ENCODE measurements at regions not wholly inside any gene's neighbourhood (a gene's known extent, or its start where the extent isn't known, plus 50 kb on each side); places are given as distances from the start of the nearest gene placed in this dataset.
"Not testable (repeated sequence)": the region's sequence is repeated elsewhere in the genome, so short reads cannot be mapped to it uniquely, and the experiment has no call there.

- DNase-seq; intact Hi-C loops (cut with DNase I); ATAC-seq (ENCODE audit: poor library complexity): not testable (repeated sequence)
Observed at GRCh38 chr4:118574251-118574913, 110.8 kb upstream of the METTL14 start.

GRCh38 chr4:118575057-118575456, 110.1 kb upstream of the METTL14 start:
- peak; percentile 82 for ATAC-seq (ENCODE audit: poor library complexity)
- DNase-seq; intact Hi-C loops (cut with DNase I): not testable (repeated sequence)

- ATAC-seq (ENCODE audit: poor library complexity); intact Hi-C loops (cut with DNase I); DNase-seq: not testable (repeated sequence)
Observed at GRCh38 chr4:118575726-118576125, 109.5 kb upstream of the METTL14 start.

GRCh38 chr4:118576709-118577219, 108.4 kb upstream of the METTL14 start:
- ATAC-seq (ENCODE audit: poor library complexity); intact Hi-C loops (cut with DNase I): not testable (repeated sequence)

GRCh38 chr4:118585015-118585414, 100.2 kb upstream of the METTL14 start:
- ATAC-seq (ENCODE audit: poor library complexity) (no peak), DNase-seq (no peak)
- intact Hi-C loops (cut with DNase I) = no loop called here

More at GRCh38 chr4:118576709-118577219, 108.4 kb upstream of the METTL14 start:
- DNase-seq = not testable (repeated sequence)

GRCh38 chr4:118586357-118586790, 98.8 kb upstream of the METTL14 start:
- intact Hi-C loops (cut with DNase I) = no loop called here
- DNase-seq = peak; percentile 78
- peak; percentile 85 for ATAC-seq (ENCODE audit: poor library complexity)

GRCh38 chr4:118587116-118587831, 97.9 kb upstream of the METTL14 start:
- ATAC-seq (ENCODE audit: poor library complexity) (no peak), DNase-seq (no peak)
- intact Hi-C loops (cut with DNase I) = no loop called here

GRCh38 chr4:118587946-118588345, 97.2 kb upstream of the METTL14 start:
- ATAC-seq (ENCODE audit: poor library complexity) (no peak), DNase-seq (no peak)
- intact Hi-C loops (cut with DNase I) = no loop called here

- ATAC-seq (ENCODE audit: poor library complexity) = no peak
- no peak for DNase-seq
- intact Hi-C loops (cut with DNase I) = no loop called here
Observed at GRCh38 chr4:118589471-118590055, 95.6 kb upstream of the METTL14 start.

GRCh38 chr4:118591339-118592046, 93.7 kb upstream of the METTL14 start:
- peak; percentile 95 for DNase-seq
- peak; percentile 99 for ATAC-seq (ENCODE audit: poor library complexity)
- intact Hi-C loops (cut with DNase I) = not testable (repeated sequence)

- intact Hi-C loops (cut with DNase I); DNase-seq; ATAC-seq (ENCODE audit: poor library complexity): not testable (repeated sequence)
Observed at GRCh38 chr4:118592289-118592688, 92.9 kb upstream of the METTL14 start.

- not testable (repeated sequence) for DNase-seq; ATAC-seq (ENCODE audit: poor library complexity)
Observed at GRCh38 chr4:118595883-118596282, 89.3 kb upstream of the METTL14 start.

GRCh38 chr4:118625097-118625496, 60.1 kb upstream of the METTL14 start:
- DNase-seq; intact Hi-C loops (cut with DNase I); ATAC-seq (ENCODE audit: poor library complexity): not testable (repeated sequence)

More at GRCh38 chr4:118595883-118596282, 89.3 kb upstream of the METTL14 start:
- intact Hi-C loops (cut with DNase I) = not testable (repeated sequence)

GRCh38 chr4:118629697-118630096, 55.5 kb upstream of the METTL14 start:
- DNase-seq; intact Hi-C loops (cut with DNase I); ATAC-seq (ENCODE audit: poor library complexity): not testable (repeated sequence)

GRCh38 chr4:118630897-118631296, 54.3 kb upstream of the METTL14 start:
- DNase-seq; ATAC-seq (ENCODE audit: poor library complexity); intact Hi-C loops (cut with DNase I): not testable (repeated sequence)

GRCh38 chr4:118631321-118632050, 53.7 kb upstream of the METTL14 start:
- ATAC-seq (ENCODE audit: poor library complexity); DNase-seq; intact Hi-C loops (cut with DNase I): not testable (repeated sequence)

GRCh38 chr4:118633476-118633875, 51.7 kb upstream of the METTL14 start:
- DNase-seq; intact Hi-C loops (cut with DNase I); ATAC-seq (ENCODE audit: poor library complexity): not testable (repeated sequence)
